PC-3 (cell line): ENCODE measurements at regions not wholly inside any gene's neighbourhood (a gene's known extent, or its start where the extent isn't known, plus 50 kb on each side); places are given as distances from the start of the nearest gene placed in this dataset.
A peak's percentile ranks its signal among the peaks of the same experiment; 100 is the strongest.

Experiments
- ATAC-seq: fragments of 200-7000 bp; cut with Tn5 transposase; 2 replicates; pipeline ENCODE4 v1.9.1; 2020; ENCODE audit warnings: mild to moderate bottlenecking, moderate library complexity
- BruUV-seq: library from RNA; stranded (reverse); fragments of 400-500 nt; replicated peaks from 2 replicates; lab custom pipeline; 2021; lab: Mats Ljungman, UMichigan
- CTCF ChIA-PET: fragments of 300-600 bp; sonication (Branson Sonifier 250); formaldehyde crosslinking; loops from one replicate; lab custom pipeline; 2022; ENCODE audit warnings: antibody characterized with exemption; lab: Charles Lee
- POLR2A ChIA-PET: fragments of 300-600 bp; sonication (Branson Sonifier 250); formaldehyde crosslinking; loops from one replicate; lab custom pipeline; 2022; ENCODE audit warnings: antibody characterized with exemption; ENCODE audit not compliant: unreplicated experiment; lab: Charles Lee
- DNase-seq: peaks from one replicate; pipeline ENCODE4 v3.0.0-alpha.2; 2015
- H2AFZ ChIP-seq: fragments of 300-600 bp; sonication (generic); 2 replicates; pipeline ENCODE4 v1.6.0; 2016; ENCODE audit warnings: antibody characterized with exemption, low read length
- H3F3A ChIP-seq: fragments of 300-600 bp; sonication (generic); one replicate; pipeline ENCODE4 v1.6.0; 2017; ENCODE audit warnings: antibody characterized with exemption, low read length, control low read depth, mild to moderate bottlenecking; ENCODE audit not compliant: unreplicated experiment
- H3K27ac ChIP-seq: fragments of 300-600 bp; sonication (generic); 2 replicates; pipeline ENCODE4 v1.5.1; 2016; ENCODE audit warnings: mild to moderate bottlenecking, low read length
- H3K27me3 ChIP-seq: fragments of 300-600 bp; sonication (generic); 2 replicates; pipeline ENCODE4 v1.6.1; 2016; ENCODE audit warnings: low read length, mixed read lengths
- H3K36me3 ChIP-seq: fragments of 300-600 bp; sonication (generic); 2 replicates; pipeline ENCODE4 v1.6.1; 2016; ENCODE audit warnings: low read depth, mixed run types, low read length, mixed read lengths
- H3K4me1 ChIP-seq: fragments of 300-600 bp; sonication (generic); 2 replicates; pipeline ENCODE4 v1.5.1; 2016; ENCODE audit warnings: low read length; ENCODE audit not compliant: insufficient read depth
- H3K4me2 ChIP-seq: fragments of 300-600 bp; sonication (generic); 2 replicates; pipeline ENCODE4 v1.6.0; 2016; ENCODE audit warnings: low read length
- H3K4me3 ChIP-seq: fragments of 300-600 bp; sonication (generic); 2 replicates; pipeline ENCODE4 v1.5.1; 2016; ENCODE audit warnings: mild to moderate bottlenecking, low read length, mixed read lengths
- H3K79me2 ChIP-seq: fragments of 300-600 bp; sonication (generic); 2 replicates; pipeline ENCODE4 v1.6.1; 2017; ENCODE audit warnings: low read length, mixed read lengths
- H3K9ac ChIP-seq: fragments of 300-600 bp; sonication (generic); 2 replicates; pipeline ENCODE4 v1.6.0; 2016; ENCODE audit warnings: mild to moderate bottlenecking, low read length
- H3K9me2 ChIP-seq: fragments of 300-600 bp; sonication (generic); replicated peaks from 2 replicates; pipeline ENCODE4 v1.6.1; 2016; ENCODE audit warnings: mixed run types, low read length, mixed read lengths
- H3K9me3 ChIP-seq: fragments of 300-600 bp; sonication (generic); 2 replicates; pipeline ENCODE4 v1.6.1; 2016; ENCODE audit warnings: low read length, mixed read lengths
- H4K20me1 ChIP-seq: fragments of 300-600 bp; sonication (generic); 2 replicates; pipeline ENCODE4 v1.6.1; 2016; ENCODE audit warnings: low read length, mixed read lengths
- CTCF ChIP-seq: fragments of 300-600 bp; sonication (generic); conservative IDR thresholded peaks from 2 replicates; pipeline ENCODE4 v1.5.1; 2017; ENCODE audit warnings: antibody characterized with exemption, low read depth, mild to moderate bottlenecking, low read length
- EZH2 ChIP-seq: fragments of 300-600 bp; sonication (generic); IDR thresholded peaks from one replicate; pipeline ENCODE4 v1.6.1; 2017; ENCODE audit warnings: antibody characterized with exemption, mild to moderate bottlenecking, low read length; ENCODE audit not compliant: unreplicated experiment
- EZH2phosphoT487 ChIP-seq: fragments of 300-600 bp; sonication (generic); IDR thresholded peaks from 2 replicates; pipeline ENCODE4 v1.6.1; 2018; ENCODE audit warnings: mild to moderate bottlenecking, antibody characterized with exemption, low read length, borderline replicate concordance
- intact Hi-C: fragments of 100-400 bp; cut with micrococcal nuclease; formaldehyde crosslinking; loops from 2 replicates; pipeline ENCODE4 v1.9.0; 2023

- intact Hi-C loops, result no loop called here
- peaks cover 3% of the 10 kb centered on the region for H3F3A ChIP-seq
- no peak overlapping the region for H3K4me3 ChIP-seq
- no peak overlapping the region for H3K9ac ChIP-seq
- H3K27me3 ChIP-seq, result no peaks in the 10 kb centered on the region
- no peaks in the 10 kb centered on the region for H3K36me3 ChIP-seq
- H3K79me2 ChIP-seq, result no peaks in the 10 kb centered on the region
- H3K4me1 ChIP-seq, result peaks cover 39% of the 10 kb centered on the region
- ATAC-seq (no peak), DNase-seq (no peak)
- H3K9me3 ChIP-seq, result no peaks in the 10 kb centered on the region
- H3K9me2 ChIP-seq, result no peaks in the 10 kb centered on the region
- no peak overlapping the region for H2AFZ ChIP-seq
- no peak overlapping the region for H3K4me2 ChIP-seq
- POLR2A ChIA-PET, result no interaction called here
- no TSS peak for BruUV-seq
- H3K27ac ChIP-seq, result no peak overlapping the region
- CTCF ChIA-PET, result no interaction called here
- H4K20me1 ChIP-seq, result no peaks in the 10 kb centered on the region
- no peak for TF ChIP-seq EZH2phosphoT487
- no peak for TF ChIP-seq EZH2
- no peak for TF ChIP-seq CTCF
Measured at GRCh38 chr9:121560921-121561320, 61.3 kb upstream of the GGTA1 start.

GRCh38 chr9:121561385-121562222 is 62.0 kb upstream of the GGTA1 start:
- intact Hi-C loops, result no loop called here
- DNase-seq (no peak), ATAC-seq (no peak)
- Histone ChIP-seq H3F3A (no peaks in the 10 kb centered on the region), H3K79me2 (no peaks in the 10 kb centered on the region), H3K36me3 (no peaks in the 10 kb centered on the region), H2AFZ (no peak overlapping the region), H3K9ac (no peak overlapping the region), H3K9me3 (no peaks in the 10 kb centered on the region), H3K27me3 (no peaks in the 10 kb centered on the region), H3K4me2 (no peak overlapping the region), H3K4me1 (peaks cover 40% of the 10 kb centered on the region), H3K9me2 (no peaks in the 10 kb centered on the region), H3K27ac (no peak overlapping the region), H4K20me1 (no peaks in the 10 kb centered on the region), H3K4me3 (no peak overlapping the region)
- POLR2A ChIA-PET, result no interaction called here
- TF ChIP-seq EZH2 (no peak), CTCF (0 out of 2 replicates have a peak, but pooled peaks have one; percentile 19), EZH2phosphoT487 (no peak)
- CTCF ChIA-PET, result no interaction called here
- BruUV-seq, result no TSS peak

GRCh38 chr9:121562301-121562700 is 62.7 kb upstream of the GGTA1 start:
- no peaks in the 10 kb centered on the region for H3F3A ChIP-seq
- H2AFZ ChIP-seq, result no peak overlapping the region
- ChIA-PET CTCF (no interaction called here), POLR2A (no interaction called here)
- intact Hi-C loops, result no loop called here
- no peaks in the 10 kb centered on the region for H3K27me3 ChIP-seq
- peaks cover 36% of the 10 kb centered on the region for H3K4me1 ChIP-seq
- H3K36me3 ChIP-seq, result no peaks in the 10 kb centered on the region
- no peak for DNase-seq
- H4K20me1 ChIP-seq, result no peaks in the 10 kb centered on the region
- ATAC-seq, result no peak
- TF ChIP-seq EZH2phosphoT487 (no peak), EZH2 (no peak), CTCF (no peak)
- no peaks in the 10 kb centered on the region for H3K79me2 ChIP-seq
- no peak overlapping the region for H3K4me2 ChIP-seq
- H3K9ac ChIP-seq, result no peak overlapping the region
- no peak overlapping the region for H3K4me3 ChIP-seq
- no peaks in the 10 kb centered on the region for H3K9me2 ChIP-seq
- H3K27ac ChIP-seq, result no peak overlapping the region
- BruUV-seq, result no TSS peak
- H3K9me3 ChIP-seq, result no peaks in the 10 kb centered on the region
